ENCODE measurements at regions not wholly inside any gene's neighbourhood (a gene's known extent, or its start where the extent isn't known, plus 50 kb on each side); places are given as distances from the start of the nearest gene placed in this dataset.

- TF ChIP-seq, protein P1, sequence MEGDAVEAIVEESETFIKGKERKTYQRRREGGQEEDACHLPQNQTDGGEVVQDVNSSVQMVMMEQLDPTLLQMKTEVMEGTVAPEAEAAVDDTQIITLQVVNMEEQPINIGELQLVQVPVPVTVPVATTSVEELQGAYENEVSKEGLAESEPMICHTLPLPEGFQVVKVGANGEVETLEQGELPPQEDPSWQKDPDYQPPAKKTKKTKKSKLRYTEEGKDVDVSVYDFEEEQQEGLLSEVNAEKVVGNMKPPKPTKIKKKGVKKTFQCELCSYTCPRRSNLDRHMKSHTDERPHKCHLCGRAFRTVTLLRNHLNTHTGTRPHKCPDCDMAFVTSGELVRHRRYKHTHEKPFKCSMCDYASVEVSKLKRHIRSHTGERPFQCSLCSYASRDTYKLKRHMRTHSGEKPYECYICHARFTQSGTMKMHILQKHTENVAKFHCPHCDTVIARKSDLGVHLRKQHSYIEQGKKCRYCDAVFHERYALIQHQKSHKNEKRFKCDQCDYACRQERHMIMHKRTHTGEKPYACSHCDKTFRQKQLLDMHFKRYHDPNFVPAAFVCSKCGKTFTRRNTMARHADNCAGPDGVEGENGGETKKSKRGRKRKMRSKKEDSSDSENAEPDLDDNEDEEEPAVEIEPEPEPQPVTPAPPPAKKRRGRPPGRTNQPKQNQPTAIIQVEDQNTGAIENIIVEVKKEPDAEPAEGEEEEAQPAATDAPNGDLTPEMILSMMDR (IDR thresholded peaks at IDR 0.05; ENCODE audit: low read depth, low read length, poor library complexity, severe bottlenecking), result no peak
- TF ChIP-seq EZH2phosphoT487 (IDR thresholded peaks at IDR 0.05; ENCODE audit: borderline replicate concordance, low read length), result no peak
These were observed 1199.2 kb downstream of the FSCB start for GRCh38 chr14:43307836-43308235.
